ENCODE measurements at regions not wholly inside any gene's neighbourhood (a gene's known extent, or its start where the extent isn't known, plus 50 kb on each side); places are given as distances from the start of the nearest gene placed in this dataset.

- TF ChIP-seq CTCF (IDR thresholded peaks at IDR 0.05; ENCODE audit: low read length) (no peak), EZH2 (optimal IDR thresholded peaks at IDR 0.05; ENCODE audit: low read depth, low read length) (no peak)
Measured at GRCh38 chr5:135157421-135158313, 123.6 kb upstream of the PITX1 start.
